ENCODE measurements at regions not wholly inside any gene's neighbourhood (a gene's known extent, or its start where the extent isn't known, plus 50 kb on each side); places are given as distances from the start of the nearest gene placed in this dataset.

- no peak overlapping the region for H3K4me3 ChIP-seq
- H3K9me3 ChIP-seq (replicated peaks in 1 of 3), result no peaks in the 10 kb centered on the region
- no peaks in the 10 kb centered on the region for H3K27me3 ChIP-seq
- TF ChIP-seq, protein P1, sequence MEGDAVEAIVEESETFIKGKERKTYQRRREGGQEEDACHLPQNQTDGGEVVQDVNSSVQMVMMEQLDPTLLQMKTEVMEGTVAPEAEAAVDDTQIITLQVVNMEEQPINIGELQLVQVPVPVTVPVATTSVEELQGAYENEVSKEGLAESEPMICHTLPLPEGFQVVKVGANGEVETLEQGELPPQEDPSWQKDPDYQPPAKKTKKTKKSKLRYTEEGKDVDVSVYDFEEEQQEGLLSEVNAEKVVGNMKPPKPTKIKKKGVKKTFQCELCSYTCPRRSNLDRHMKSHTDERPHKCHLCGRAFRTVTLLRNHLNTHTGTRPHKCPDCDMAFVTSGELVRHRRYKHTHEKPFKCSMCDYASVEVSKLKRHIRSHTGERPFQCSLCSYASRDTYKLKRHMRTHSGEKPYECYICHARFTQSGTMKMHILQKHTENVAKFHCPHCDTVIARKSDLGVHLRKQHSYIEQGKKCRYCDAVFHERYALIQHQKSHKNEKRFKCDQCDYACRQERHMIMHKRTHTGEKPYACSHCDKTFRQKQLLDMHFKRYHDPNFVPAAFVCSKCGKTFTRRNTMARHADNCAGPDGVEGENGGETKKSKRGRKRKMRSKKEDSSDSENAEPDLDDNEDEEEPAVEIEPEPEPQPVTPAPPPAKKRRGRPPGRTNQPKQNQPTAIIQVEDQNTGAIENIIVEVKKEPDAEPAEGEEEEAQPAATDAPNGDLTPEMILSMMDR (IDR thresholded peaks at IDR 0.05), result no peak
- intact Hi-C loops (cut with DNase I), result no loop called here
- DNase-seq, result no peak
- H3K36me3 ChIP-seq (replicated peaks in 1 of 2), result no peaks in the 10 kb centered on the region
- H3K27ac ChIP-seq, result no peak overlapping the region
- H3K4me1 ChIP-seq (replicated peaks in 1 of 2), result no peaks in the 10 kb centered on the region
Measured at GRCh38 chr14:87824266-87824665, 168.7 kb downstream of the GALC start.

DNA sequence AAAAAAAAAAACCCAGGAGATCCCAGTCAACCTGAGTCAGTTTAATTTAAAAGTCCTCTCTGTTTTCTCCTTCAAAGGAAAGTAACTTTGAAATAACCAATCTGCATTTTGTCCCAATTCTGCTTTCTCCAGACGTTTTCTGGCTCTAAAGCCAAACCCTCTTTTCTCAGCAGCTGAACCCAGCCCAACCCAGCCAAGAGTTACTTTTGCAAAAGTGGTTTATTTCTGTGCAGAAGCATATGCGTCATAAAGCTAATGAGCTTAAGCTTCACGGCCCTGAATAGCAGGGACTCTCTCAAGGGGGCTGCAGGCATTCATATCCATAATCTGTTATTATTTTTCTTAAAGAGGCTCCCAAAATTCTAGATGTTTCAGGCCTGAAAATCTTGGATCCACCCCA is 176.6 kb downstream of the GALC start:
- H3K4me1 ChIP-seq (replicated peaks in 1 of 2), result no peaks in the 10 kb centered on the region
- no peak overlapping the region for H3K27ac ChIP-seq
- H3K9me3 ChIP-seq (replicated peaks in 1 of 3), result no peaks in the 10 kb centered on the region
- WGBS, 4 donors, result 64 to 79% (median 71%) methylated on average over 3 of the region's 3 CpGs
- DNase-seq, result no peak
- H3K36me3 ChIP-seq (replicated peaks in 1 of 2), result no peaks in the 10 kb centered on the region
- TF ChIP-seq, protein P1 (IDR thresholded peaks at IDR 0.05), result no peak
- no peak for TF ChIP-seq POLR2A (IDR thresholded peaks at IDR 0.05)
- H3K4me3 ChIP-seq, result no peak overlapping the region
- H3K27me3 ChIP-seq, result no peaks in the 10 kb centered on the region
- intact Hi-C loops (cut with DNase I), result no loop called here

DNA sequence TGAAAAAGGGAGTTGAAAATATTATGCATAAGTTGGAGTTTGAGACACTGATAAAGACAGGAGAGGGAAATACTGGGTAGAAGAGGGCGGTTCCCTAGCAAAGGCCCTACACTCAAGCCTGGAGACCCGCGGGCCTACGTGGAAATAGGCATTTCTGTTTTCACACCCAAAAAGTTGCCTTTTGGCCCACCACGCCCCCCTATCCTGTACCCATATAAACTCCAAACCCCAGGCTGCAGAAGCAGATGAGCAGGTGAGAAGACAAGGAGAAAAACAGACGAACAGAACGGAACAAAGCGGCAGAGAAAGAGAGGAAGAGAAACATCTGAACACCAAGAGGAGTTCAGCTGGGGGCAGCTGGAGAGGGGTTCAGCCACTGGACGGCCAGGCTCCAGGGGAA is 177.9 kb downstream of the GALC start:
- intact Hi-C loops (cut with DNase I), result no loop called here
- no peak overlapping the region for H3K27ac ChIP-seq
- TF ChIP-seq, protein P1 (IDR thresholded peaks at IDR 0.05), result no peak
- TF ChIP-seq POLR2A (IDR thresholded peaks at IDR 0.05), result no peak
- H3K4me3 ChIP-seq, result no peak overlapping the region
- DNase-seq, result no peak
- no peaks in the 10 kb centered on the region for H3K4me1 ChIP-seq (replicated peaks in 1 of 2)
- WGBS, 4 donors, result 77 to 86% (median 82%) methylated on average over 9 of the region's 9 CpGs
- H3K36me3 ChIP-seq (replicated peaks in 1 of 2), result no peaks in the 10 kb centered on the region
- no peaks in the 10 kb centered on the region for H3K9me3 ChIP-seq (replicated peaks in 1 of 3)
- H3K27me3 ChIP-seq, result no peaks in the 10 kb centered on the region

GRCh38 chr14:87813686-87814085 is 179.3 kb downstream of the GALC start:
- Histone ChIP-seq H3K36me3 (replicated peaks in 1 of 2) (no peaks in the 10 kb centered on the region), H3K4me3 (no peak overlapping the region), H3K27ac (no peak overlapping the region), H3K9me3 (replicated peaks in 1 of 3) (no peaks in the 10 kb centered on the region), H3K27me3 (no peaks in the 10 kb centered on the region), H3K4me1 (replicated peaks in 1 of 2) (no peaks in the 10 kb centered on the region)
- no peak for DNase-seq
- intact Hi-C loops (cut with DNase I), result no loop called here
- no peak for TF ChIP-seq POLR2A (IDR thresholded peaks at IDR 0.05)
- TF ChIP-seq, protein P1 (IDR thresholded peaks at IDR 0.05), result no peak
- WGBS, 4 donors, result 59 to 74% (median 67%) methylated on average over 4 of the region's 4 CpGs

Measured in adrenal gland (tissue), 9 donors.